ENCODE measurements at regions not wholly inside any gene's neighbourhood (a gene's known extent, or its start where the extent isn't known, plus 50 kb on each side); places are given as distances from the start of the nearest gene placed in this dataset.

DNA sequence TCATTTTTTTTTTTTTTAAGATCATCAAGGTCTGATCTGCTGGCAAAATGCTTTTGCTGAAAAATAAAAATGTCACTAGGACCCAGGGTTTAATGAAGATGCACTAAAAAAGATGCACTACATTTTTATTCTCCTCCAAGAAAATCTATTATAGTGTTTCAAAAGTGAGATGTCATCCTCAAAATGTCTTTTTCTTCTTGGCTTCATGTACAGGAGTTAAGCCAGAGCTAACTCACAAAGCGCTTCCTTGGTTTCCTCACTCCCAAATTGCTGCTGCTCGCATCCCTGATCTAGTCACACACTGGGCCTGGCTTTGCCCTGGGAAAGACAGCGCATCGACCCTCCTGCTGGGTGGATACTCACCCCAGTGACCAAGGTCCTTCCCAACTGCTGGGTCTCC lies 113.4 kb upstream of the CCDC68 start:
- CTCF ChIA-PET: no interaction called here
- Mint-ChIP-seq H3K27ac (no peak overlapping the region), H3K4me3 (no peak overlapping the region), H3K9me3 (no peaks in the 10 kb centered on the region), H3K4me1 (no peaks in the 10 kb centered on the region), H3K27me3 (no peaks in the 10 kb centered on the region), H3K36me3 (no peaks in the 10 kb centered on the region)
- DNase-seq: no peak

- Mint-ChIP-seq H3K4me3 (no peak overlapping the region), H3K4me1 (no peaks in the 10 kb centered on the region), H3K36me3 (no peaks in the 10 kb centered on the region), H3K27ac (no peak overlapping the region), H3K9me3 (no peaks in the 10 kb centered on the region), H3K27me3 (no peaks in the 10 kb centered on the region)
- CTCF ChIA-PET: no interaction called here
- DNase-seq: no peak
Observed at GRCh38 chr18:55072181-55072580, 112.9 kb upstream of the CCDC68 start.

- H3K4me3 Mint-ChIP-seq: no peak overlapping the region
- H3K9me3 Mint-ChIP-seq: no peaks in the 10 kb centered on the region
- CTCF ChIA-PET: no interaction called here
- no peak overlapping the region for H3K27ac Mint-ChIP-seq
- H3K36me3 Mint-ChIP-seq: no peaks in the 10 kb centered on the region
- H3K27me3 Mint-ChIP-seq: no peaks in the 10 kb centered on the region
- no peak for DNase-seq
- no peaks in the 10 kb centered on the region for H3K4me1 Mint-ChIP-seq
Observed at GRCh38 chr18:55069497-55069896, 110.2 kb upstream of the CCDC68 start.

DNA sequence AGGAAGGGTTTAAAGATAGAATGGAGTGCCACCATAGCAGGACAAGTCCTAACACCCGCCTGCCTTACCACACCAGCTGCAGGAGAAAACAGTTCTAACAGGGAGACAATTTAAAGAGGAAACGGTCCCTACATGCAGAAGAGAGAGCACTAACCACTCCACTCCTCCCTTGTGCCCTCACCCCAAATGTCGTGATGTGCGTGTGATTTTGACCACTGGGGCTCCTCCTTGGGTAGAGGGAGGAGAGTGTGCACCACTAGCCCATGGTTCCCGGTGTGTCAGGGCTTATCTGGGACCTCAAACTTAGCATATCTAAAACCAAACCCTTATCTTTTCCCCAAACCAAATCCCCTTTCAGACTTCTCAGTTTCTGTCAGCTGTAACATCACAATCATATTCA lies 105.5 kb upstream of the CCDC68 start:
- no peaks in the 10 kb centered on the region for H3K9me3 Mint-ChIP-seq
- CTCF ChIA-PET: no interaction called here
- no peaks in the 10 kb centered on the region for H3K27me3 Mint-ChIP-seq
- H3K36me3 Mint-ChIP-seq: no peaks in the 10 kb centered on the region
- no peak overlapping the region for H3K4me3 Mint-ChIP-seq
- H3K27ac Mint-ChIP-seq: no peak overlapping the region
- no peaks in the 10 kb centered on the region for H3K4me1 Mint-ChIP-seq
- DNase-seq: no peak

DNA sequence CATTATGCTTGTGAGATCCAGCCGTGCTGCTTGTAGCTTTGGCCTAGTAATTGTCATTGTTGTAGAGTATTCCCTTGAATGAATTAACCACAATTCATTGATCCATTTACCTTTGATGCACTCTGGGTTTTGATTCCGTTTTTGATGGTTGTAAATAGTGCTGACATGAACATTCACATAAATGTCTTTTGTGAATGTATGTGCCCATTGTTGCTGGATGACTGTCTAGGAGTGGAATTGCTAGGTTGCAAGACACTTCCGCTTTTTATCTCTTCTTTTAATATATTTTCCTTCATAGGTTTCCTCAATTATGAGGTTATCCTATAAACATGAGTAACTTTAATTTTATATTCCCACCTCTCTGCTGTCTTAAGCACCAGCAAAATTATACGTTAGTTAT lies 104.8 kb upstream of the CCDC68 start:
- Mint-ChIP-seq H3K36me3 (no peaks in the 10 kb centered on the region), H3K4me1 (no peaks in the 10 kb centered on the region), H3K9me3 (no peaks in the 10 kb centered on the region), H3K27me3 (no peaks in the 10 kb centered on the region), H3K27ac (no peak overlapping the region), H3K4me3 (no peak overlapping the region)
- no peak for DNase-seq
- CTCF ChIA-PET: no interaction called here

- no peaks in the 10 kb centered on the region for H3K9me3 Mint-ChIP-seq
- H3K36me3 Mint-ChIP-seq: no peaks in the 10 kb centered on the region
- H3K4me3 Mint-ChIP-seq: no peak overlapping the region
- H3K27me3 Mint-ChIP-seq: no peaks in the 10 kb centered on the region
- CTCF ChIA-PET: no interaction called here
- H3K4me1 Mint-ChIP-seq: no peaks in the 10 kb centered on the region
- no peak for DNase-seq
- H3K27ac Mint-ChIP-seq: no peak overlapping the region
Observed at GRCh38 chr18:55054021-55054990, 95.0 kb upstream of the CCDC68 start.

GRCh38 chr18:55048892-55049291 lies 89.6 kb upstream of the CCDC68 start:
- Mint-ChIP-seq H3K27me3 (no peaks in the 10 kb centered on the region), H3K27ac (no peak overlapping the region), H3K4me3 (no peak overlapping the region), H3K4me1 (no peaks in the 10 kb centered on the region), H3K9me3 (no peaks in the 10 kb centered on the region), H3K36me3 (no peaks in the 10 kb centered on the region)
- CTCF ChIA-PET: no interaction called here
- no peak for DNase-seq

- CTCF ChIA-PET: no interaction called here
- Mint-ChIP-seq H3K4me3 (no peak overlapping the region), H3K27me3 (no peaks in the 10 kb centered on the region), H3K4me1 (no peaks in the 10 kb centered on the region), H3K9me3 (no peaks in the 10 kb centered on the region), H3K36me3 (no peaks in the 10 kb centered on the region), H3K27ac (no peak overlapping the region)
- no peak for DNase-seq
Observed at GRCh38 chr18:55047546-55047945, 88.3 kb upstream of the CCDC68 start.

- H3K4me1 Mint-ChIP-seq: no peaks in the 10 kb centered on the region
- H3K27ac Mint-ChIP-seq: no peak overlapping the region
- no peaks in the 10 kb centered on the region for H3K9me3 Mint-ChIP-seq
- no peaks in the 10 kb centered on the region for H3K36me3 Mint-ChIP-seq
- H3K4me3 Mint-ChIP-seq: no peak overlapping the region
- no peaks in the 10 kb centered on the region for H3K27me3 Mint-ChIP-seq
- CTCF ChIA-PET: no interaction called here
- DNase-seq: no peak
Observed at GRCh38 chr18:55041366-55041765, 82.1 kb upstream of the CCDC68 start.

- no peaks in the 10 kb centered on the region for H3K27me3 Mint-ChIP-seq
- no peaks in the 10 kb centered on the region for H3K4me1 Mint-ChIP-seq
- no peak for DNase-seq
- CTCF ChIA-PET: no interaction called here
- H3K36me3 Mint-ChIP-seq: no peaks in the 10 kb centered on the region
- no peaks in the 10 kb centered on the region for H3K9me3 Mint-ChIP-seq
- H3K27ac Mint-ChIP-seq: no peak overlapping the region
- no peak overlapping the region for H3K4me3 Mint-ChIP-seq
Observed at GRCh38 chr18:55038162-55038561, 78.9 kb upstream of the CCDC68 start.

GRCh38 chr18:55034742-55035141 lies 75.5 kb upstream of the CCDC68 start:
- Mint-ChIP-seq H3K27me3 (no peaks in the 10 kb centered on the region), H3K4me3 (no peak overlapping the region), H3K27ac (no peak overlapping the region), H3K4me1 (no peaks in the 10 kb centered on the region), H3K36me3 (no peaks in the 10 kb centered on the region), H3K9me3 (no peaks in the 10 kb centered on the region)
- CTCF ChIA-PET: no interaction called here
- DNase-seq: no peak

DNA sequence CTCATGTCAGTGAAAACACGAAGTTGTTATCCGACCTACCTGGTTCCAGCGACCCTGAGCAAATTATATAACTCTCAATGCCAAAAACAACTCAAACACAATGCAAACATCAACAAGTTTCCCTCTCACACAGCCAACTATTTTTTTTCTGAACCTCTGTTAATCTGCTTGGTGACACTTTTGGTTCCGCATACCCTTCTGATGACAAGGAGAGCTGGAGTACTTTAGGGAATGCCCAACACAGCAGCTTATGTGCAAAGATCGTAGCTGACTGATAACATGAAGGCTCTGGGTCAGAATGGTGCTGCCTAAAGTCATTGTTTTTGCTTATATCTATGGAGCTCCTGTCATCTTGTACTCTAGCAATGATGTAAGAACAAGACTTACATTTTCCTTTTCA lies 72.7 kb upstream of the CCDC68 start:
- no peaks in the 10 kb centered on the region for H3K27me3 Mint-ChIP-seq
- no peaks in the 10 kb centered on the region for H3K9me3 Mint-ChIP-seq
- no peak for DNase-seq
- no peaks in the 10 kb centered on the region for H3K4me1 Mint-ChIP-seq
- H3K4me3 Mint-ChIP-seq: no peak overlapping the region
- H3K27ac Mint-ChIP-seq: no peak overlapping the region
- CTCF ChIA-PET: no interaction called here
- H3K36me3 Mint-ChIP-seq: no peaks in the 10 kb centered on the region

- CTCF ChIA-PET: no interaction called here
- H3K27me3 Mint-ChIP-seq: no peaks in the 10 kb centered on the region
- no peaks in the 10 kb centered on the region for H3K36me3 Mint-ChIP-seq
- H3K4me3 Mint-ChIP-seq: no peak overlapping the region
- no peaks in the 10 kb centered on the region for H3K9me3 Mint-ChIP-seq
- H3K4me1 Mint-ChIP-seq: no peaks in the 10 kb centered on the region
- DNase-seq: no peak
- no peak overlapping the region for H3K27ac Mint-ChIP-seq
Observed at GRCh38 chr18:55031576-55031975, 72.3 kb upstream of the CCDC68 start.

GRCh38 chr18:55031164-55031563 lies 71.9 kb upstream of the CCDC68 start:
- Mint-ChIP-seq H3K4me1 (no peaks in the 10 kb centered on the region), H3K27me3 (no peaks in the 10 kb centered on the region), H3K27ac (no peak overlapping the region), H3K4me3 (no peak overlapping the region), H3K9me3 (no peaks in the 10 kb centered on the region), H3K36me3 (no peaks in the 10 kb centered on the region)
- no peak for DNase-seq
- CTCF ChIA-PET: no interaction called here

- H3K27ac Mint-ChIP-seq: no peak overlapping the region
- CTCF ChIA-PET: no interaction called here
- H3K27me3 Mint-ChIP-seq: no peaks in the 10 kb centered on the region
- H3K36me3 Mint-ChIP-seq: no peaks in the 10 kb centered on the region
- no peaks in the 10 kb centered on the region for H3K9me3 Mint-ChIP-seq
- no peak for DNase-seq
- no peak overlapping the region for H3K4me3 Mint-ChIP-seq
- no peaks in the 10 kb centered on the region for H3K4me1 Mint-ChIP-seq
Observed at GRCh38 chr18:55024564-55024963, 65.3 kb upstream of the CCDC68 start.

DNA sequence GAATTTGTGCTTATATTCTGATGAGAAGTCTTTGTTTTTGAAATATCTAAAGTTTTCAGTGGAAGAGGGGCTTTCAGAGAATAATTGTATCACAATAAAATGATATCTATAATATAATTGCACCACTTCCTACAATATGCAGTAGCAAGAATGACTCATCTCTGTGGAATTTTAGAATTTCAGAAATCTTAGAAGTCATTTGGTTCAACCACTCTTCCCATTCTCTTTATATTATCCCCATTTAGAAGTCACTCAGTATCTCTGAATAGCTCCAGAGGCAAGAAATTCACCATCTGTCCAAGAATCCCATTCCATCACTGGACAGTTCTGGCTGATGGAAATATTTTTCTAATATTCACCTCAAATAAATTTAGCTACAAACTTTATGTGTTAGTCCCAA lies 59.3 kb upstream of the CCDC68 start:
- Mint-ChIP-seq H3K9me3 (no peaks in the 10 kb centered on the region), H3K27me3 (no peaks in the 10 kb centered on the region), H3K4me3 (no peak overlapping the region), H3K27ac (no peak overlapping the region), H3K36me3 (no peaks in the 10 kb centered on the region), H3K4me1 (no peaks in the 10 kb centered on the region)
- CTCF ChIA-PET: no interaction called here
- DNase-seq: no peak

Measured in activated naive CD4-positive, alpha-beta T cell treated with anti-CD3 and anti-CD28 coated beads, Interleukin-2, amount 10 ng/mL, durations not matched to agents 7 days and 5 days (primary cell).